Embryonic facial prominence (tissue), 1 donor: ENCODE measurements at regions not wholly inside any gene's neighbourhood (a gene's known extent, or its start where the extent isn't known, plus 50 kb on each side); places are given as distances from the start of the nearest gene placed in this dataset.

ENCODE experiments used
- DNase-seq: peaks from one replicate; pipeline ENCODE4 v3.0.0-alpha.2; 2016; ENCODE audit errors: extremely low spot score

- DNase-seq, result no peak
These were observed 57.8 kb upstream of the ETAA1 start for GRCh38 chr2:67339234-67339885.

- DNase-seq, result no peak
These were observed 56.8 kb upstream of the ETAA1 start for GRCh38 chr2:67340133-67341011.

- DNase-seq, result no peak
These were observed 56.2 kb upstream of the ETAA1 start for GRCh38 chr2:67341012-67341318.

GRCh38 chr2:67341336-67341735, 55.8 kb upstream of the ETAA1 start:
- DNase-seq, result no peak

GRCh38 chr2:67342394-67342793, 54.7 kb upstream of the ETAA1 start:
- DNase-seq, result no peak

GRCh38 chr2:67346718-67347407, 50.3 kb upstream of the ETAA1 start:
- DNase-seq, result no peak
